Right lobe of liver (tissue), 6 donors: ENCODE measurements at regions not wholly inside any gene's neighbourhood (a gene's known extent, or its start where the extent isn't known, plus 50 kb on each side); places are given as distances from the start of the nearest gene placed in this dataset.
"Not testable (repeated sequence)": the region's sequence is repeated elsewhere in the genome, so short reads cannot be mapped to it uniquely, and the experiment has no call there.

ENCODE experiments used
- ATAC-seq, 4 donors: fragments of 200-7000 bp; cut with Tn5 transposase; one replicate each; pipeline ENCODE4 v1.9.1; 2020; ENCODE audit warnings: mild to moderate bottlenecking in 4 of 4, moderate library complexity in 4 of 4
- DNase-seq, 3 donors: peaks; one replicate each; pipeline ENCODE4 v3.0.0-alpha.2; 2020
- H3K27ac ChIP-seq, 3 donors: fragments of 200-600 bp; one replicate each; pipeline ENCODE4 v1.8.0; 2022
- H3K27me3 ChIP-seq, 2 donors: fragments of 200-600 bp; one replicate each; pipeline ENCODE4 v1.8.0; 2022
- H3K36me3 ChIP-seq, 4 donors: fragments of 200-600 bp; sonication (generic) in 1 of 4; one replicate each; pipeline versions ENCODE4 v1.5.1 to v1.8.0; 2017 to 2022; ENCODE audit warnings: control low read depth in 1 of 4
- H3K4me1 ChIP-seq, 4 donors: fragments of 200-600 bp; sonication (generic) in 1 of 4; one replicate each; pipeline versions ENCODE4 v1.5.1 to v1.8.0; 2017 to 2022; ENCODE audit warnings: control low read depth in 1 of 4
- H3K4me3 ChIP-seq, 3 donors: fragments of 200-600 bp; one replicate each; pipeline ENCODE4 v1.8.0; 2022
- H3K9me3 ChIP-seq, 4 donors: fragments of 200-600 bp; sonication (generic) in 1 of 4; one replicate each; pipeline versions ENCODE4 v1.5.1 to v1.8.0; 2017 to 2022; ENCODE audit warnings: control low read depth in 1 of 4
- POLR2A ChIP-seq: fragments of 450-650 bp; IDR thresholded peaks from one replicate; pipeline ENCODE4 v1.6.1; 2017; ENCODE audit warnings: antibody characterized with exemption, mild to moderate bottlenecking
- WGBS: methylation state at CpG from one replicate; pipeline ENCODE4 v1.1.6; 2018; ENCODE audit warnings: low coverage, low lambda C conversion rate; ENCODE audit not compliant: insufficient coverage; ENCODE audit errors: missing lambda C conversion rate; 5-methylcytosine and 5-hydroxymethylcytosine counted together
- intact Hi-C, 2 donors: fragments of 100-400 bp; cut with DNase I; formaldehyde crosslinking; loops; one replicate each; pipeline versions ENCODE4 v1.11.2 to v1.14.1; 2022
- TF ChIP-seq, protein P1 (sequence below), 4 donors: fragments of 200-600 bp in 3 of 4; fragments of 450-650 bp in 1 of 4; IDR thresholded peaks; one replicate each; pipeline versions ENCODE4 v1.5.1 to v1.8.0; 2016 to 2022; ENCODE audit warnings: antibody characterized with exemption in 4 of 4, mild to moderate bottlenecking in 2 of 4
- donor health status: DM: no; HTN: yes; CAD: no.
- donor health status: DM: no; HTN: no; CAD: no.
- donor health status: DM: no; HTN: no; CAD: no.
- donor health status: DM: no; HTN: yes; CAD: no.
- donor health status: DM: no; HTN: yes; CAD: no.

DNA sequence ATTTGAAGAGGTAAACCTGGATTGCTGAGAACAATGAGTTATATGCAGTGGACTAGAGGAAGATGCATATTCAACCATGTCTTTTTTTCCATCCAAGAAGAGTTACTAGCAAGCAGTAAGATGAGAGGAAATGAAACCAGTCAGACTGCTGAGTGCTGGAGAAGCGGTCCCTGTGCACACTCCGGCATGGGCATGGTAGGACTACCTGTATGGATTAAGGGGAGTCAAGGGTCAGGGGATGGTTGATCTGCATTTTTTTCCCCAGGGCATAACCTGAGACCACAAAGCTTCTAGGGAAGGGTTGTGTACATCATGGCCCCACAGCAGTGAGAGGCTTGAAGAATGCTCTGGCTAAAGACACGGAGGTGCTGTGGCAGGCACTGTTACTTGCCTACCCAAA lies 76.6 kb upstream of the ZNF169 start:
- Histone ChIP-seq H3K27ac (no peak overlapping the region), H3K36me3 (peaks cover 0 to 14% (median 2%) of the 10 kb centered on the region in 4 donors), H3K9me3 (no peaks in the 10 kb centered on the region), H3K27me3 (no peaks in the 10 kb centered on the region), H3K4me3 (no peak overlapping the region), H3K4me1 (no peaks in the 10 kb centered on the region)
- no peak for DNase-seq
- WGBS, result 60% methylated on average over 2 of the region's 3 CpGs
- intact Hi-C loops, result no loop called here
- TF ChIP-seq, protein P1, sequence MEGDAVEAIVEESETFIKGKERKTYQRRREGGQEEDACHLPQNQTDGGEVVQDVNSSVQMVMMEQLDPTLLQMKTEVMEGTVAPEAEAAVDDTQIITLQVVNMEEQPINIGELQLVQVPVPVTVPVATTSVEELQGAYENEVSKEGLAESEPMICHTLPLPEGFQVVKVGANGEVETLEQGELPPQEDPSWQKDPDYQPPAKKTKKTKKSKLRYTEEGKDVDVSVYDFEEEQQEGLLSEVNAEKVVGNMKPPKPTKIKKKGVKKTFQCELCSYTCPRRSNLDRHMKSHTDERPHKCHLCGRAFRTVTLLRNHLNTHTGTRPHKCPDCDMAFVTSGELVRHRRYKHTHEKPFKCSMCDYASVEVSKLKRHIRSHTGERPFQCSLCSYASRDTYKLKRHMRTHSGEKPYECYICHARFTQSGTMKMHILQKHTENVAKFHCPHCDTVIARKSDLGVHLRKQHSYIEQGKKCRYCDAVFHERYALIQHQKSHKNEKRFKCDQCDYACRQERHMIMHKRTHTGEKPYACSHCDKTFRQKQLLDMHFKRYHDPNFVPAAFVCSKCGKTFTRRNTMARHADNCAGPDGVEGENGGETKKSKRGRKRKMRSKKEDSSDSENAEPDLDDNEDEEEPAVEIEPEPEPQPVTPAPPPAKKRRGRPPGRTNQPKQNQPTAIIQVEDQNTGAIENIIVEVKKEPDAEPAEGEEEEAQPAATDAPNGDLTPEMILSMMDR (IDR thresholded peaks at IDR 0.05), result no peak
- no peak for TF ChIP-seq POLR2A
- peak in 1 of 4 donors; percentile 22 for ATAC-seq

DNA sequence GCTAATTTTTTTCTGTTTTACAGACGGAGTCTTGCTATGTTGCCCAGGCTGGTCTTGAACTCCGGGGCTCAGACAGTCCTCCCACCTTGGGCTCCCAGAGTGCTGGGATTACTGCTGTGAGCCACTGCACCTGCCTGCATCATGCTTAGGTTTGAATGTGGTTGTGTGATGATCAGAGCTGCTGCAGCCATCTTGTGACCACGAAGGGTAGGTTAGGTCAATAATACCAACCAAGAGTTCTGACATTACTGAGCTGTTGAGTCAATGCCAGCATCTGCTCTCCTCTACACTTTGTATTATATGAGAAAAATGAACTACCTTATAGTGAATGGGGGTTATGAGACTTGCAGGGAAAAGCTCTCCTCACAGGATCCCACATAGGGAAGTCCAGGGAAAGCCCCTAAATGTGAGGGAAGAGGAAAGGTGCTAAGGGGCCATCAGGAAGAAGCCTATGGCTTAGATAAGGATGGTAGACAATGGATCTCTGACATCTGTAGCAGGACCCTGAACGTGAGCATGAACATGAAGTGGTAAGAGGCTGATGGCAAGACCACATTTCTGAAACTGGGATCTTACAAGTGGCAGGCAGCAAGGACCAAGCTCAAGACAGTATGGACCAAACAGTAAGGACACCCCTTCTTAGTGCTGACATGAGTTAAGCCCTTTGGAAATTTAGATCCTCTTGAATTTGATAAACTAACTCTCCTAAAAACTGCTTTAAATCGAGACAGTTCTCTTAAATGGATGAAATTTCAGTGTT lies 75.7 kb upstream of the ZNF169 start:
- ATAC-seq (peak in 1 of 4 donors; percentile 9), DNase-seq (no peak)
- no peak for TF ChIP-seq POLR2A
- TF ChIP-seq, protein P1 (IDR thresholded peaks at IDR 0.05), result no peak
- Histone ChIP-seq H3K4me1 (no peaks in the 10 kb centered on the region), H3K27ac (no peak overlapping the region), H3K4me3 (no peak overlapping the region), H3K36me3 (peaks cover 0 to 9% (median 2%) of the 10 kb centered on the region in 4 donors), H3K9me3 (no peaks in the 10 kb centered on the region), H3K27me3 (no peaks in the 10 kb centered on the region)
- intact Hi-C loops, result no loop called here
- 81% methylated on average over 3 of the region's 5 CpGs for WGBS

DNA sequence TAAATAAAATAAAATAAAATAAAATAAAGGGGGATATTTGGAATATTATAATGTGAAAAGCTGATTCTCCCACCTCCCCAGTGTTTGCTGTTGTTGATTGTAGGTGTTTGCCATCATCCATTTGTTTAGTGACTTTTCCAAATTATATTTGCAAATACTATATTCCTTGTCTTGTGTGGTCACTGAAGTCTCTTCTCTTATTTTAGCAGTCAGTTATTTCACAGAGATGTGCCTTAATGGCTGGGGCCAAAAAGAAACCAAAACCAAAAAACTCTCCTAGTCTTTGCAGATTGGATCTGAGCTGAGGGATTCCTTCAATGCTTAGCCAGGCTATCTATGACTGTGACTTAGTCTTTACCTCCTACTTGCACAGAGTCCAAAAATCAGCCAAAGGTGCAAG lies 70.9 kb upstream of the ZNF169 start:
- peaks cover 0 to 6% (median under 1%) of the 10 kb centered on the region in 4 donors for H3K36me3 ChIP-seq
- no peak for ATAC-seq
- TF ChIP-seq POLR2A, result no peak
- TF ChIP-seq, protein P1 (IDR thresholded peaks at IDR 0.05), result no peak
- H3K27me3 ChIP-seq, result no peaks in the 10 kb centered on the region
- H3K4me3 ChIP-seq, result no peak overlapping the region
- H3K4me1 ChIP-seq, result no peaks in the 10 kb centered on the region
- DNase-seq, result no peak
- H3K27ac ChIP-seq, result no peak overlapping the region
- intact Hi-C loops, result no loop called here
- H3K9me3 ChIP-seq, result no peaks in the 10 kb centered on the region

DNA sequence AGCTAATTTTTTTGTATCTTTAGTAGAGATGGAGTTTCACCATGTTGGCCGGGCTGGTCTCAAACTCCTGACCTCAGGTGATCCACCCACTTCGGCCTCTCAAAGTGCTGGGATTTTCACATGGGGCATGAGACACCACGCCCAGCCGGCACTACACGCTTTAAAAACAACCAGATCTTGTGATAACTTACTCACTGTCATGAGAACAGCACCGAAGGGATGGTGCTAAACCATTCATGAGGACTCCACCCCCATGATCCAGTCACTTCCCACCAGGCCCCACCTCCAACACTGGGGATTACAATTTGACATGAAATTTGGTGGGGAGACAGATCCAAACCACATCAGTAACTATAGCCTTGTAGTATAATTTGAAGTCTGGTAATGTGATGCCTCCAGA lies 67.4 kb upstream of the ZNF169 start:
- 98% methylated on average over 5 of the region's 6 CpGs for WGBS
- H3K4me3 ChIP-seq, intact Hi-C loops, H3K9me3 ChIP-seq, H3K27me3 ChIP-seq, H3K4me1 ChIP-seq, H3K36me3 ChIP-seq, ATAC-seq, H3K27ac ChIP-seq, DNase-seq: not testable (repeated sequence)

DNA sequence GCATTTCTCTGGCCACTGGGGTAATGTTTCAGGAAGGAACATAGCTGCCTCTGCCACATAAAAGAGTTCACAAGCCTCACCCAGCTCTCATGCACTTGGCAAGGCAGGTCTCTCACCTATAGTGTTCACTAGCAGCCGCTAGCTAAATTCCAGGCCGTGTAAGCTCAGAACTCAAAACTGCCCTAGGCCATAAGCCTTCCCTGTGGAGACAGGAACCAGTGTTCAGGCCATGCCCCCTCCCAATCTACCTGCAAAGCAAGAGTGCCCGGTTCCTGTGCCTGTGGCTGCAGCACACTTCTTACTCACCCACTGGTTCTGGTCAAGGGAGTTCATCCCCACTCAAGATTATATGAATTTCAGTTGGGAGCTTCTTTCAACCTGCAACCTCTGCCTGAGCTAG lies 60.7 kb upstream of the ZNF169 start:
- DNase-seq (no peak), ATAC-seq (no peak)
- Histone ChIP-seq H3K4me1 (no peaks in the 10 kb centered on the region), H3K4me3 (no peak overlapping the region), H3K36me3 (peaks cover 0 to 2% (median 0%) of the 10 kb centered on the region in 4 donors), H3K27me3 (no peaks in the 10 kb centered on the region), H3K27ac (no peak overlapping the region), H3K9me3 (peaks cover 0 to 8% (median under 1%) of the 10 kb centered on the region in 4 donors)
- no CpG with 5 or more reads among the region's 3 CpGs for WGBS
- intact Hi-C loops, result no loop called here
- no peak for TF ChIP-seq POLR2A
- TF ChIP-seq, protein P1 (IDR thresholded peaks at IDR 0.05), result no peak
